Stimulated activated CD8-positive, alpha-beta memory T cell treated with anti-CD3 and anti-CD28 coated beads, Interleukin-7, amount 100 ng/mL, for 48 hours (primary cell): ENCODE measurements at regions not wholly inside any gene's neighbourhood (a gene's known extent, or its start where the extent isn't known, plus 50 kb on each side); places are given as distances from the start of the nearest gene placed in this dataset.

Experiments
- DNase-seq, 2 donors: peaks; one replicate each; pipeline ENCODE4 v3.0.0-alpha.2; 2020; ENCODE audit warnings: low read depth in 1 of 2; ENCODE audit errors: extremely low read depth in 1 of 2

- DNase-seq: no peak
Measured at GRCh38 chr15:38692789-38693062, 128.1 kb upstream of the RASGRP1 start.

GRCh38 chr15:38695249-38696108 is 130.9 kb upstream of the RASGRP1 start:
- no peak for DNase-seq

- peak in 1 of 2 donors; percentile 79 for DNase-seq
Measured at GRCh38 chr15:38696109-38696727, 131.6 kb upstream of the RASGRP1 start.

- DNase-seq: no peak
Measured at GRCh38 chr15:38696790-38697495, 132.3 kb upstream of the RASGRP1 start.

GRCh38 chr15:38698254-38698653 is 133.6 kb upstream of the RASGRP1 start:
- no peak for DNase-seq

GRCh38 chr15:38699633-38700230 is 135.1 kb upstream of the RASGRP1 start:
- peak in 1 of 2 donors; percentile 63 for DNase-seq

GRCh38 chr15:38701149-38701548 is 136.5 kb upstream of the RASGRP1 start:
- no peak for DNase-seq

GRCh38 chr15:38702178-38702912 is 137.7 kb upstream of the RASGRP1 start:
- no peak for DNase-seq

GRCh38 chr15:38705436-38706219 is 141.0 kb upstream of the RASGRP1 start:
- no peak for DNase-seq

- no peak for DNase-seq
Measured at GRCh38 chr15:38706956-38707355, 142.3 kb upstream of the RASGRP1 start.

GRCh38 chr15:38707802-38708671 is 143.4 kb upstream of the RASGRP1 start:
- no peak for DNase-seq

GRCh38 chr15:38708672-38709180 is 144.1 kb upstream of the RASGRP1 start:
- DNase-seq: no peak

- DNase-seq: no peak
Measured at GRCh38 chr15:38709196-38709595, 144.6 kb upstream of the RASGRP1 start.

- no peak for DNase-seq
Measured at GRCh38 chr15:38714309-38715072, 149.9 kb upstream of the RASGRP1 start.

GRCh38 chr15:38720893-38721567 is 156.4 kb upstream of the RASGRP1 start:
- DNase-seq: no peak

GRCh38 chr15:38721568-38721945 is 156.9 kb upstream of the RASGRP1 start:
- DNase-seq: no peak

GRCh38 chr15:38722236-38722635 is 157.6 kb upstream of the RASGRP1 start:
- DNase-seq: no peak

- DNase-seq: no peak
Measured at GRCh38 chr15:38724827-38725226, 160.2 kb upstream of the RASGRP1 start.
